ENCODE measurements at regions not wholly inside any gene's neighbourhood (a gene's known extent, or its start where the extent isn't known, plus 50 kb on each side); places are given as distances from the start of the nearest gene placed in this dataset. TPM values are rescaled to one million over a fixed set of nuclear protein-coding genes. Genes with fewer than 3 reads are reported as not detected.

GRCh38 chr2:121164042-121164441 is 121.0 kb downstream of the TFCP2L1 start:
- DNase-seq (ENCODE audit: low spot score in 2 of 2), result no peak
- peaks cover 0 to 15% (median 0%) of the 10 kb centered on the region in 4 donors for H3K9me3 ChIP-seq
- no peak overlapping the region for H3K4me3 ChIP-seq
- H3K4me1 ChIP-seq, result no peaks in the 10 kb centered on the region
- no peaks in the 10 kb centered on the region for H3K27me3 ChIP-seq
- TF ChIP-seq, protein P1, sequence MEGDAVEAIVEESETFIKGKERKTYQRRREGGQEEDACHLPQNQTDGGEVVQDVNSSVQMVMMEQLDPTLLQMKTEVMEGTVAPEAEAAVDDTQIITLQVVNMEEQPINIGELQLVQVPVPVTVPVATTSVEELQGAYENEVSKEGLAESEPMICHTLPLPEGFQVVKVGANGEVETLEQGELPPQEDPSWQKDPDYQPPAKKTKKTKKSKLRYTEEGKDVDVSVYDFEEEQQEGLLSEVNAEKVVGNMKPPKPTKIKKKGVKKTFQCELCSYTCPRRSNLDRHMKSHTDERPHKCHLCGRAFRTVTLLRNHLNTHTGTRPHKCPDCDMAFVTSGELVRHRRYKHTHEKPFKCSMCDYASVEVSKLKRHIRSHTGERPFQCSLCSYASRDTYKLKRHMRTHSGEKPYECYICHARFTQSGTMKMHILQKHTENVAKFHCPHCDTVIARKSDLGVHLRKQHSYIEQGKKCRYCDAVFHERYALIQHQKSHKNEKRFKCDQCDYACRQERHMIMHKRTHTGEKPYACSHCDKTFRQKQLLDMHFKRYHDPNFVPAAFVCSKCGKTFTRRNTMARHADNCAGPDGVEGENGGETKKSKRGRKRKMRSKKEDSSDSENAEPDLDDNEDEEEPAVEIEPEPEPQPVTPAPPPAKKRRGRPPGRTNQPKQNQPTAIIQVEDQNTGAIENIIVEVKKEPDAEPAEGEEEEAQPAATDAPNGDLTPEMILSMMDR (IDR thresholded peaks at IDR 0.05), result no peak
- TF ChIP-seq EP300 (IDR thresholded peaks at IDR 0.05) (no peak), POLR2A (IDR thresholded peaks at IDR 0.05) (no peak)
- H3K36me3 ChIP-seq, result no peaks in the 10 kb centered on the region
- no peak overlapping the region for H3K27ac ChIP-seq
- WGBS, 2 donors, result 83 to 92% methylated on average over 3 of the region's 3 CpGs

- Histone ChIP-seq H3K9me3 (peaks cover 0 to 18% (median 0%) of the 10 kb centered on the region in 4 donors), H3K27me3 (no peaks in the 10 kb centered on the region)
- 83 to 85% methylated on average over 1 of the region's 1 CpG for WGBS, 2 donors
These were observed 119.9 kb downstream of the TFCP2L1 start for GRCh38 chr2:121165038-121165542.

More at GRCh38 chr2:121165038-121165542, 119.9 kb downstream of the TFCP2L1 start:
- TF ChIP-seq POLR2A (IDR thresholded peaks at IDR 0.05), result no peak
- no peak for TF ChIP-seq EP300 (IDR thresholded peaks at IDR 0.05)
- H3K36me3 ChIP-seq, result no peaks in the 10 kb centered on the region
- DNase-seq (ENCODE audit: low spot score in 2 of 2), result no peak
- no peak overlapping the region for H3K27ac ChIP-seq
- H3K4me3 ChIP-seq, result no peak overlapping the region
- H3K4me1 ChIP-seq, result no peaks in the 10 kb centered on the region

Small RNA genes lying in the stretch of these regions (small RNA-seq; reads per million reads assigned to genes)
- gene RF00019, result not detected
